NCI-H2029 treated with DMSO at 0.1 percent for 48 hours (cell line): ENCODE measurements at regions not wholly inside any gene's neighbourhood (a gene's known extent, or its start where the extent isn't known, plus 50 kb on each side); places are given as distances from the start of the nearest gene placed in this dataset.
A peak's percentile ranks its signal among the peaks of the same experiment; 100 is the strongest.

Experiments
- DNase-seq: peaks from one replicate; lab custom pipeline; 2025; lab: John Stamatoyannopoulos, UW

DNA sequence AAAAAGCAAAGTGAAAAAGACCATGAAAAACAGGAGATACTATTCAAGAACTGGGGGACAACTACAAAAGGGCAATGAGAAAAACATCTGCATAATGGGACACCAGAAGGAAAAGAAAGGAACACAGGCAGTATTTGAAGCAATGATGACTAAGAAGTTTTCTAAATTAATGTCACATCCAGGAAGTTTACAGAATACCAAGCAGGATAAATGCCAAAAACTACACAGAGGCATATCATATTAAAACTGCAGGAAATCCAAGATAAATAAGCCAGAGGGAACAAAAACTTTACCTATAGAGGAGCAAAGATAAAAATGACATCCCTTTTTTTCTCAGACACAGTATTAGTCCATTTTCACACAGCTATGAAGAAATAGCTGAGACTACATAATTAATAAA, 193.0 kb downstream of the ERMARD start:
- no peak for DNase-seq

DNA sequence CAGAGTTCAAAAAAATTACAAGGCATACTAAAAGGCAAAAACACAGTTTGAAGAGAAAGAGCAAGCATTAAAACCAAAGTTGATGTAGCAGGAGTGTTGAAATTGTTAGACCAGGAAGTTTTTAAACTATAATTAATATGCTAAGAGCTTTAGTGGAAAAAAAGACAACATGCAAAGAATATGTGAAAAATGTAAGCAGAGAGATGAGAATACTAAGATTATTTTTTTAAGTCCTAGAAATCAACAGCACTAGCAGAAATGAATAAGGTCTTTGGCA, 192.6 kb downstream of the ERMARD start:
- no peak for DNase-seq

DNA sequence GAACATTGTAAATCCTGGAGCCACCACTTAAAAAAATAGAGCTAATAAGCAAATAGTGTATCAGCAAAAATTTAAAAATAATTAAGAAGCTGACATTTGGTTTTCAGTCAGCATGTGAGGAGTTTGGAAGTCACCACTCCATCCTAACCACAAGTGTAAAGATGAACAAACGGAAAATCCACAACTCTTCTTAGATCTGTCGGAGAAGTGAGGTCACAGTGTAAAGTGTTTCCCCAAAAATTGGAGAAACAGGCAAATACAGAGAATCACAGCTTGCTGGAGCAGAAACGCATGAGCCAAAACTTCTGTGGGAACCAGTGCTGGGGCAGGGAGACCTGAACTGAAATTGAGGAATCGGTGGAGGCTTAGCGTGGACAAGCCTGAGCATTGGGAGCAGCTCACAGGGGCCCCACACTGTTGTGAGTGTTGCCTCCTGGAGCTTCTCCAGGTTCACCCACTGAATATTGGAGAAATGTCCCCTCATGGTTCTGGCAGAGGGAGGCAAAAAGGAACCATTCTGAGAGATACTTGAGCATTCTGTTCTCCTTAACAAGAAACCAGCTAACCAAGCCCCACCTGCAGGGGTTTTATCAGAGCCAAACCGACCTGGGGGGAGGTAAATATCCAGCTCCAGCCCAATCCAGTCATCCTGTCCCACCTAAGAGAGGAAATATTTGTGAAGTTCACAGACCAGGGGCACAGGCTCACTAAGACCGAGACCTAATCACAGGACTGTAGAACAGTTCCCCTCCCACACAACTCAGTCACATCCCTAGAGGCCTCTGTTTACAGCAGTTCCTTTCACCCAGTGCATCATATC, 192.0 kb downstream of the ERMARD start:
- no peak for DNase-seq

DNA sequence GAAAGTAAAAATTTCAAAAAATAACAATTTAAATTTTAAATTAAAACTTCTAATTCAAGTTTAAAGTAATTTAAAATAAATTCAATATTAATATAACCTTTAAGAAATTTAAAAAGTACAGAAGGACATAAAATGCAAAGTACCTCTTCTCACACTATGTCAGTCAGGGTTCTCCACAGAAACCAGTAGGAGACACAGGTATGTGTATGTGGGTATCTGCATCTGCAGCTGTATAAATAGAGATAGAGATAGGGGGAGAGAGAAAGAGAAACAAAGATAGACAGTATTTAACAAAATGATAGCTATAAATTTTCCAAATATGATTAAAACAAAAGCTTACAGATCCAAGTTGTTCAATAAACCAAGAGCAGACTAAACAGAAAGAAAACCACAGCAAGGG, 190.8 kb downstream of the ERMARD start:
- no peak for DNase-seq

DNA sequence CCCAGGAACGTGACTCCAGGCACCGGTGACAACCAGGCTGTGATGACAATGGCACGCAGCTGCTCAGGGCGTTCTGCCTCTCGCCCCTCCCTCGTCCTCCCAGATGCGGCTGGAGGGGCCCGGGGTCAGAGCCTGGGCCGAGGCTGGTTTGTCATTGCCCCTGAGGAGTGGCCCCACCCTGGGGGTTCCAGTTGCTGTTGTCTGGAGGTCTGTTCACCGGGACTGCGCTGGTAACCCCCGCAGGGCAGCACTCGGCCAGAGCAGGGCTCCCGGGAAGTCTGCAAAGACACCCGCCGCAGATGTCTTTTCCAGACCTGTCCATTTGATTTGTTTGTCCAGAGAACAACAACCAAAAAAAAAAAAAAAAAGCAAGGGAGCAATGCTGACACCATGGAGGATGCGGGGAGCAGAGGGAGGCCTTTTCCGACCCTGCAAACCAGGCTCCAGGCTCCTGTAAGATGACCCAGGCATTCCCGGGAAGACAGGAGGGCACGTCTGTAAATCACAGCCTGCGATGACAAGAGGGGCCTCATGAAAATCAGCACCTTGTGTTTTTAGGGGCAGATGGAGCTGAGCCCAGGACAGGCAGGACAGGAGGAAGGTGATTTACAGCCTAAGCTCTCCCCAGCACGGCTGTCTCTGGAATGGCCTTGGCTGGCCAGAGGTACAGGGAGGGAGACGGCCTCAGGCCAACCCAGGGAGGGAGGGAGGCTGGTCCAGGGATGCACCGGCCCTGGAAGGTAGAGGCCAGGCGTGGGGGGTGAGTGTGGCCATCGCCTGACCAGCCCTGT, 189.3 kb downstream of the ERMARD start:
- DNase-seq, result no peak

DNA sequence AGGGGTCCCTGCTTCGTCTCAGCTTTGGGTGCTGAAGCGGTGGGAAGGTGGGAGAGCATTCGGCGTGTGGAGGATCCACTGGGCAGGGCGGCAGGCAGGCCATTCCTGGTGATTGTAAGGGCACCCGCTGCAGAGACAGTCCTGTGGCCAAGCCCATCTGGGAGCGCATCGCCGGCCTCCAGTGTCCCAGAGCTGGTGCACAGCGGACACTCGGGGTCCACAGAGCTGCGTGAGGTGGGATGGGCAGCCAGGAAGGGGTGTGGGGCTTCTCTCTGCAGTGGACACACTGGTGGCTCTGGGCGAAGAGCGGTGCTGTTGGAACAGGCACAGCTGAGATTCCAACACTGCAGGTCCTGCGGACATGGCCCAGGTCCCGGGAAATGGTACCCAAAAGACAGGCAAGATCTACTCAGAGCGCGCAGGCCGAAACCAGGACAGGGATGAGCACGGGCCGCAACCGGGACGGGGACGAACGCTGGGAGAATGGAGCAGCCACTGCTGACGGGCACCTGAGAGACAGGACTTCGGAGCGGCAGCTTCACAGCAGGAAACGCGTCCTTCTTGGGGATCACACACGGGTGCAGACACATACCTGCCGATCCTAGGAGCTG, 188.2 kb downstream of the ERMARD start:
- no peak for DNase-seq

DNA sequence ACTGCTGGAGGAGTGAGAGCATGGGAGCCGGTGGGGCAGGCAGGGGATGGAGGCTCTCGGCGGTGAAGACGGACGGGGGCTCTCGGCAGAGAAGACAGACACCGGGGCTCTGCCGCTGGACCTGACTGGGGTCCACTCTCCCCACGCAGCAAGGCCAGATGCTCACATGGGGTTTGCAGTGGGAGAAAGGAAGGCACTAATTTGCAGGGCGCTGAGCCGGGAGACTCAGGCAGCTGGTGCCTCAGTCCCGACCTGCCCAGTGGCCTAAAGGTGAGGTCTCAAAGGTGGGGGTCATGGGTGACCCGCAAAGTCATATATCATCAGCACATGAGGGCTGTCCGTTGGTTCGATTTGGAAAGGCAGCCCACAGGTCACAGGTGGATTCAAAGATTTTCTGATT, 187.3 kb downstream of the ERMARD start:
- no peak for DNase-seq

DNA sequence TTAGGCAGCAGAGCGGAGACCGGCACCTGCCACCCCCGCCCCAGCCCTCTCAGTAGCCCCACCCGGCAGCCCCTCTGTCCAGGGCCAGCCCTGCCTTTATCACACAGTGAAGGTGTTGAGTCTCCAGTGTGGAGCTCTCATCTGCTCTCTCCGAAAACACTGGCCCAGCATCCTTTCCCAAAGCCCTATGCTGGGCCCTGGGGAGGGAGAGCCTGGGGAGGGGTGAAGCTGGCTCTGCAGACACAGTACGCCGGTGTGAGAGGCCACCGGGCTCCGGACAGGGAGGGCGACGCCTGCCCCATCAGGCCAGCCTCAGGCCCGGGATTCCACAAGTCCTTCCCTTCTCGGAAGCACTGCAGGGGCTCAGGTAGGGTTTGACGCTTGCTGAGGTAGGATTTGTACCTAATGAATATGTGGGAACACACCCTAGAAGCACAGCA, 186.9 kb downstream of the ERMARD start:
- DNase-seq, result no peak

DNA sequence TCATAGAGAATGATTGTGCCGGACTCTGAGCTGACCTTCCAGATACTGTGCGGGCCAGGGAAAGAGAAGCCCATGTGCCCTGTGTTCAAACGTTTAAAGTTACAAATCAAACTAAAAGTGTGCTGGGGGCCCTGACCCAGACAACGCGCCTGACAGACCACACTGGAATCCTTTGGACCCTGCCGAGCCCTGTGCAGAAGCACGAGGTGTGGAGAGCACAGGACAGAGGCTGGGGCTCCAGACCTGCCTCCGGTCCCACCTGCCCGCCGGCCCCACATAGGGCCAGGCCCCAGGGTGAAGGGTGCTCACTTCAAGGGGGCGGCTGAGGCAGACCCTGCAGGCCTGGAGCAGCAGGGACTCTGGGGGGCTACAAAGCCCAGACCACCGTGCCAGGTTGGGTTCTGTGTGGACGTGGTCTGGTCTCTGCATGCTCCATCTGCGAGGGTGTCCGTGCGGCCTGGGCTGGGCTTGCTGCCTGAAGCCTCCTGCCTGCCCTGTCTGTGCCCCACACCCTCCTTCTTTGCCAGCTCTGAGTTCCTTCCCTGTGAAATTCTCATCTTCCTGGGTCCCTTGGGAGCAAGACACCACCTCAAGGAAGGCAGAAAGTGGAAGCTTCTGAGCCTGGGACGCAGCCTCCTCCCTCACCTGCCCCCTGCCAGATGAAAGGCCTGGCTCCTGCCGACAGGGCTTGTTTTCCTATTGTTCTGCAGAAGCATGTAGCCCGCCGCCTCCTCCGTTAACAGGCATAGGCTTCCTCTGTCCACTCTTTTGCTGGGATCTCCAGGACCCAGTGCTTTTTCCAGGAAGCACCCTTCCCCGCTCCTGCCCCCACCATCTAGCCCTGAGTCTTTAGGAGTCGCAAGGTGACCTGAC, 186.2 kb downstream of the ERMARD start:
- no peak for DNase-seq

DNA sequence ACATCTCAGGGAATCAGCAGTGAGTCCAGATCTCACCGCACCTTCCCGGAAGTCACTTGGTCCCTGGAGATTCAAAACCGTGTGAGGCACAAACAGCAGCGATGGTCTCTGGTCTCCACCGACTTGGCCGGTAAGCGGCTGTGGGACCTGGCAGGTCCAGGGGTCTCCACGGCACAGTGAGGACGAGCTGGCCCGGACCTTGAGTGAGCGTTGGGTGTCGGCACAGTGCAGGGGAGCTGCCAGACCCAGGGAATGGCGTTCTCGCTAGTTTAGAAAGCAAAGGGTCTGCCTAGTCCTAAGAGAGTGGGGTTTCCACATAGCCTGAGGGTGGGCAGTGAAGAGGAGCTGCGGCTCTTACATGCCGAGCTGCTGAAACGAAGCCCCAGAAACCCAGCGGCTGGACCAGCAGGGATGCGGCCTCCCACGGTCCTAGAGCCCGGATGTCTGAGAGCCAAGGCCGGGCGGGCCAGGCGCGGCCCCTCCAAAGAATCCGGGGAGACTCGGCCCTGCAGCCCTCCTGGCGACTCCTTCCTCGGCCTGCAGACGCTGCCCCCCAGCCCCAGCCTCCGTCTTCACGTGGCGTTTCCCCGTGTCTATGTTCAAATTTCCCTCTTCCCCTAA, 185.0 kb downstream of the ERMARD start:
- no peak for DNase-seq

DNA sequence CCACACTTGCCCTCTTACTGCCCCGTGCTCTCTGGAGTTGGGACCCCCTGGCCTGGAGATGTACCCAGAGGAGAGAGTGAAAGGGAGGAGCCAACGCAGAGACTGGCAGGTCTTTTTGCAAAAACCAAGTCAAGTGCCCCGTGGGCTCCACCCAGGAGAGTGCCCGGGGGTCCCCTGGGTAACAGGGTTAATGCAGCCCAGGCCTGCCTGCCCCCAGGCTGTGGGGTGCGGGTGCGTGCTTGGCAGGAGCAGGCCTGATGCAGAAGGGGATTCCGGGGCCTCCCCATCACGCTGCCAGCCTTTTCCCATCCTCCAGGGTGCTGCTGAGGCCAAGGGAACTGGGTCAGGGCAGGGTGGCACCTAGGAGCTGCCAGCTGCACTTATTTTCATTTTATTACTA, 184.4 kb downstream of the ERMARD start:
- no peak for DNase-seq

DNA sequence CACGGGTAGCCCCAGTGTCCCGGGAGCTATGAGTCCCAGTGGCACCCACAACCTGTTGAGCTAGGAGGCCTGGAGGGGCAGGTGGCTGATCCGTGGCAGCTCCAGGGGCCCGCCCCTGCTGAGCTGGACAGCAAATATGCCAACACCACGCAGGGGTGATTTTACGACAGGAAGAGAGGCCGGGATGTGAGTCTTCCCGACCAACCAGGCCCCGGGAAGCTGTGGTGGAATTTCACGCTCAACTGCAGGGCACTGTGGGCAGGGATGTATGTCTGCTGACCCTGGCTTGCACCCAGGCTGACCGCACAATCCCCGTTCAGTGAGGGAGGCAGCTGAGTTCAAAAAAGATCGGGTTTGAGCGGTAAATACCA, 183.9 kb downstream of the ERMARD start:
- no peak for DNase-seq

DNA sequence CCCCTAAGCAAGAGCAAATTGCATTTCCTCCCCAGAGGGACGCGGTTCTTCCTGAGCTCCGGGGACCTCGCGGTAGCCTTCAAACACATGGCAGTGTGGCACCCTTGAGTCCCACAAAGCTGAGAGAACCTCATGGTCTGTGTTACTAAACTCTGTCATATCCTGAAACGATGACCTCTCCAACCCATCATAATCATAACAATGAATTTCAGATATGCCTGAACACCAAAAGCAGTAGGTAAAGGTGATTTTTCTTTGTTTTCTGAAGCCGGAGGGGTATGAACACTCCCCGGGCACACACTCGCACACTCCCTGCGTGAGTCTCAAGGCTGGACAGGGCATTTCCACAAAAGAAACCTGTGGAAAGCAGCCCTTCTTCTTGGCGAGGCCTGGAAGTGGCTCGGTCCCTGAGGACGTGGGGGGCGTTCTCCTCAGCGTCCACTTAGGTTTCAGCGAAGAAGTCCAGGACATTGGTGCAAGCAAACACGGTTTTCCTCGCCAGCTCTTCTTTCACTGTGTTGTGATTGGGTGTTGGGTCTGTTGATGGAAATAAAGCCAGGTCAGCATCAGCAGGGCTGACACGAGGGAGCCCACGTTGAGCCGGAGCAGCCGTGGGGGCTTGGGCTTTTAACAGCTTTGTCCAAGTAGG, 183.4 kb downstream of the ERMARD start:
- DNase-seq, result peak; percentile 34

DNA sequence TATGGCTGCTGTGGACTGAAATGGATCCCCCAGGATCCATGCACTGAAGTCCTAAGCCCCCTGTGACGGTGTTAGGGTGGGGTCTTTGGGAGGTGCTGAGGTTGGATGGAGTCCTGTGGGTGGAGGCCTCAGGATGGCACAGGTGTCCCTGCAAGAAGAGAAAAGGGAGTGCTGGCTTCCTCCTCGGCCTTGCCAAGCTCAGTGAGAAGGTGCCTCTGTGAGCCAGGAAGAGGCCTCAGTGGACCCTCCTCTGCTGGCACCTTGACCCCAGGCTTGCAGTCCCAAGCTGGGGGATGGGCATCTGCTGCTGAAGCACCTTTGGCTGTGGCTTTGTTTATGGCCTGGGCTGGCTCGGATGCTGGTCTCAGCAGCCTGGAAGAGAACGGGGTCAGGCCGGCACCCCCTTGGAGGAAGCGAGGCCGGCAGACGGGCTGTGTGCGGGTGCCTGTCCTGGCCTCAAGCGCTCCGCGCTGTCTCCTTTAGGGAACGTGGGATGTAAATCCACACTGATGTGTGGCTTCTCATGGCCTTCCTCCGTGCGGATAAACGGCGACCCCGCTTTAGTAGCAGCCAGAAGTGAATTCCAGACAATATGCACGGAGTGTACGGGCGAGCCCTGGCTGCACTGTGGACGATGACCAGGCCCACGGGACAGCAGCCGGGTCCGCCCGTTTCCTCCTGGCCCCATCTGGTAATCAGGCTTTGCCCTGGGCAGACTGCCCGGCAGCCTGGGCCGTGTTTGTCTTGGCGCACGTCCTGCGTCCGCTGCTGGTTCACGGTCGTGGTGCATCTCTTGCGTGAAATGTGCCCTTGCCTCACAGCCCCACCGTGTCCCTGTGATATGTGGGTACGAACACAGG, 182.6 kb downstream of the ERMARD start:
- DNase-seq, result no peak

DNA sequence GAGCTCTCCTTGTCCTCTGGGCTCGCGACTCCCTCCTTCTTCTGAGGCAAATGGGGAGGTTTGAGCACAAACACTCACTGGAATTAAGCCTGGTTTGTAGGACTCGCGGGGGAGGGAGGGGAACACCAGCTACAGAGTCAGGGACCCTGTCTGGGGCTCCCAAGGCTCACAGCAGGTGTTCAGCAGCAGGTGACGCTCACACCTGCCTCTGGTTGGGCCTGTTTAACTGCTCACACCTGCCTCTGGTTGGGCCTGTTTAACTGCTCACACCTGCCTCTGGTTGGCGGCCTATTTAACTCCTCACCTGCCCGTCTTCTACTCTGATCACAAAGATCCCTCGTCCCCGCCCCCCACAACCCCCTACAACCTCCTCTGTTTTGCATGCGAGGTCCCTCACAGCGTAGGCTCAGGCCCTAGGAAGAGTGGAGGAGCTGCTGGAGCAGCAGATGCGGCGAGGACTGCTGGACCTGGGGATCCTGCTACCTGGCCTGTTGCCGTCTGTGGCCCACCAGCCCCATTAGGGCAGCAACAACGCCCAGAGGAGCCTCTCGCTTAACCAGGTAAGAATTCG, 181.9 kb downstream of the ERMARD start:
- DNase-seq, result peak; percentile 83

DNA sequence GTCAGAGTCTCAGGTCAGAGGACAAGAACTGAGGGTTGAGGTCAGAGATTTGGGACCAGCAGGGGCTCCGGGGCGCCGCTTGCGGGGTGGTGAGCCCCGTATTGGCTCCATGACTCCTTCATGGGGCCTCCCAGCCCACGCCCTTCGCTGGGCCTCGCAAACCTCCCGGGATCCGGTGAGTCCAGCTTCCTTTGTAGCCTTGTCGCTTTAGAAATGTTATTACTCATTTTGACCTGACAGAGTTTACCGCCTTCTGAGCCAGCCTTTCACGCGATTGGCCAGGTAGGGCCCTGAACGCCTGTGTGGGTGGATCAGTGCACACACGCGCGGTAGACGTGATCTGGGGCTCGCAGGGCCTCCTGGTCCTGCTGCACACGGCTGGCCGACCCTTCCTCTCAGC, 181.1 kb downstream of the ERMARD start:
- peak; percentile 86 for DNase-seq

DNA sequence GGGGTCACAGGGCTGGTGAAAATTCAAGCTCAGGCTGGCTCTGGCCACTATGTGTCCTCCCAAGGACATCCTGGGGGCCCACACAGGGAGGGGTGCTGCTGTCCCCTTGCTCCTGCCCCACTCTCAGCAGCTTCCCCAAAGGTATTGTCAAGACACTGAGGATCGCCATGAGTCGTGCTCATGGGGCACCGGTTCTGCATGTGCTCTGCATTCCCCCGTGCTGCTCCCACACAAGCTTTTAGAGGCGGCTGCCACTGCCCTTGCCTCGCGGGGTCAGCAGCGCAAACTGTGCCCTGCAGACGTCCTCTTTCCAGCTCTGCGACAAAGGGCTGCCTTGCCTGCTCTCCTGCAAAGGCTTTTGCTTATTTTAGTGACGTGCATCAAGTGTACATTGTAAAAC, 179.8 kb downstream of the ERMARD start:
- peak; percentile 54 for DNase-seq

DNA sequence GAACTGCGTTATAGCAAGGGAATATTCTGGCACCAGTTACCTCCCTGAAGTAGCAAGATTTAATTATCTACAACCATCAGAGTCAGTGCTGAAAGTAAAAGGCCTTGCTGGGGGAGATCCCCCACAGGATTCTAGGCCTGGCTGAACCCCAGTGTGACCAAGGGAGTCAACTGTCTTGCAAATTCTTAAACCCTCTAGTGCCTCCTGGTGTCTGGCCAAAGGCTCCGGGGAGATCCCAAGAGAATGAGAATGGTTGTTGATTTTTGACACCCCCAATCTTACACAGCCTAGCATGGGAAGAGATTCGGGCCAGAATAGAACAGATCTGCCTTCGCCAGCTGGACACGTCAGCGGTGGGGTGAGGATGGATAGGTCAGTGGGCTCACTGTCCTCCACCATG, 179.4 kb downstream of the ERMARD start:
- no peak for DNase-seq

DNA sequence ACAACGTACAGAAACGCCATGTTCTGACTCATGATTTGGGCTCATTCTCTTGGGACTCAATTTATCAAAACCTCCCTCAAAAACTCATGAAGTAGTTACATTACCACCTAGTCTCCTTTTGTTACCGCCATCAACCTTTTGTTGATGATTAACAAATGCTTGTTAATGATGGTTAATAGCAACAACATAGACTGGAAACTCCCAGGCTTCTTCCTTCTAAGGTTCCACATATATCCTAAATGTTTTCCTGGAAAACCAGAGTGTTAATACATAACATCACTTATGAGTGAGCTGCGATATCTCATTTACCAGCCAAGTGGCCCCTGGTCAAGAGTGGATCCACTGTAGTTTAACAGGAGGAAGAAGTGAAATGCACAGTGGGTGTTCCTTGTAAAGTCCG, 176.3 kb downstream of the ERMARD start:
- DNase-seq, result no peak
